Activated naive CD8-positive, alpha-beta T cell treated with anti-CD3 and anti-CD28 coated beads, Interleukin-2, amount 50 U/mL, for 16 hours (primary cell): ENCODE measurements at regions not wholly inside any gene's neighbourhood (a gene's known extent, or its start where the extent isn't known, plus 50 kb on each side); places are given as distances from the start of the nearest gene placed in this dataset.

ENCODE experiments used
- DNase-seq: peaks from one replicate; pipeline ENCODE4 v3.0.0-alpha.2; 2020; ENCODE audit warnings: low read depth, low spot score

DNA sequence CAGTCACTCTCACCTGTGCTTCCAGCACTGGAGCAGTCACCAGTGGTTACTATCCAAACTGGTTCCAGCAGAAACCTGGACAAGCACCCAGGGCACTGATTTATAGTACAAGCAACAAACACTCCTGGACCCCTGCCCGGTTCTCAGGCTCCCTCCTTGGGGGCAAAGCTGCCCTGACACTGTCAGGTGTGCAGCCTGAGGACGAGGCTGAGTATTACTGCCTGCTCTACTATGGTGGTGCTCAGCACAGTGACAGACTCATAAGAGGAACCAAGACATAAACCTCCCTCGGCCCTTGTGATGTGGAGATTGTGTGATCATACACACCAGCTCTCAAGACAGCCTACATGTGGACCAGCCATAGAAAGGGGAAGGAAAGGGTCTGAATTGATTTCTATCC lies 113.3 kb downstream of the ZNF280B start:
- no peak for DNase-seq

DNA sequence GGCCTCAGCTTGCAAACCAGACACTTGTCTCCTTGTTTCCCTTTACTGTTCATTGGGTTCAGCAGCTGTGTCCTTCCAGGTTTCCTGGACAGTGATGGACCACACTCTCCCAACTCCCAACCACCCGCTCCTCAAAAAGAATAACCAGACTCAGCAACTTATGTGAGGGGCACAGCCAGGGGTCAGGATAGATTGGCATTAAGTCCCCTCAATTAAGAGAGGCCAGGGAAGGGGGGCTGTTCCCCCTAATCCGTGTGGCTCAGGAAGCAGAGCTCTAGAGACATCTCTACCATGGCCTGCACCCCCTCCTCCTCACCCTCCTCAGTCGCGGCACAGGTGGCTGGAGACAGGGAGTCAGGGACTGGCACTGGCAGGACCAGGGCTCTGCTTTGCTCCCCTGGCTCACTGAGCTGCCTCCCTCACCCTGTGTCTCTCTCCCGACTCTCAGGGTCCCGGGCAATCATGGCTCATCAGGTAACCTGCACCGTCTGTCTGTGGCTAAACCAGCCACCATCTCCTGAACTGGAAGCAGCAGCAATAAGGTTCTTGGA lies 111.7 kb downstream of the ZNF280B start:
- no peak for DNase-seq

DNA sequence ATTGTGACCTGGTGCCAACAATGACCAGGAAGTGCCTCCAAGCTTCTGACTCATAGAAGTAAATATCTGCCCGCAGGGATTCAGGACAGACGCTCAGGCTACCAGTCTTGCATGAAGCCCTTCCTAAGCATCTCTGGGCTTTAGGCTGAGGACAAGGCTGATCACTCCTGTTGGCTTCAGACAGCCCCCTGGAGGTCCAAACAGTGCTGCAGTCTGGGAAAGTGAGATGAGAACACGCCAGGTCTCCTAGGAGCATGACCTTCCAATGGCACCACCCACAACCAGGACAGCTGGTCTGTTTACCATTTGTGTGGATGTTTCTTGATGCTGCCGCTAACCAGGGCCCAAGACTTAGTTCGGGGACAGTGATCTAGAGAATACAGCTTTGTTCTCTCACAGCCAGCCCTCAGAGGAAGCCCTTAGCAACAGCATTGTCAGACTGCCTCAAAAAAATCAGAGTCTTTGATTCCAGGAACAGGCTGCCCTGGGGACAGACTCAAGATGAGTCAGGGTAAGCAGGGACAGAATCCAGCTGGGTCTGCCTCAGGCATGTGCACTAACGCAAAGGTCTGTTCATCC lies 111.2 kb downstream of the ZNF280B start:
- no peak for DNase-seq

GRCh38 chr22:22397875-22398524 lies 110.5 kb downstream of the ZNF280B start:
- no peak for DNase-seq

DNA sequence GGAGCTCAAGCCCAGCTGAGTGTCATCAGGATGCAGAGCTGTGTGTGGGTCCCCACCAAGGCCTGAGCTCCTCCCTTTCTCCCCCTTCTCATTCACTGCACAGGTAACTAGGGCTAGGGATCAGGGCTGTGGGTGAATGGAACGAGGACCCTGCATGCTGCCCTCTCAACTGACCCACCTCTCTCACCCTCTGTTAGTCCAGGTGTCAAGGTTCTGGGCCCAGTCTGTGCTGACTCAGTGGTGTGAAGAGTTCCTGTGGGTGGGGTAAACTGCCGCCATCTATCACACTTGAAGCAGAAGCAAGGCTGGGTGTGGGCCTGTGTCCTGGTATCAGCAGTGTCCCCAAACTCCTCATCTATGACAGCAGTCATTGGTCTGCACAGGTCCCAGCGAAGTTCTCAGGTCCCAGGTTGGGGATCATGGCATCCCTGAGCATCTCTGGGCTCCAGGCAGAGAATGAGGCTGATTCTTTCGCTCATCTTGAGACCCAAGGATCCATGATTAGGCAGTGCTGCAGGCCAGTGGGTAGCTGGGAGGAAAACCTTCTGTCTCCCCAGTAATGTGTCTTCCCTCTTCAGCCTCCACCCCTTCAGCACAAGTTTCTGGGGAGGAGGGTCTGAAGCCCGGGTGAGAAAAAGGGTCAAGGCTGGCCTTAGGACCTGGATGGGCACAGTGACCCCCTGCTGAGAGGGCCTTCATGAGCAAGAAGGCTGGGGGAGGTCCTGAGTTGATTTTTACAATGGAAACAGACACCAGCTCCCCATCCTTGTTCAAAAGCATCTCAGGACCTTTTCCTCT lies 109.8 kb downstream of the ZNF280B start:
- DNase-seq: no peak

DNA sequence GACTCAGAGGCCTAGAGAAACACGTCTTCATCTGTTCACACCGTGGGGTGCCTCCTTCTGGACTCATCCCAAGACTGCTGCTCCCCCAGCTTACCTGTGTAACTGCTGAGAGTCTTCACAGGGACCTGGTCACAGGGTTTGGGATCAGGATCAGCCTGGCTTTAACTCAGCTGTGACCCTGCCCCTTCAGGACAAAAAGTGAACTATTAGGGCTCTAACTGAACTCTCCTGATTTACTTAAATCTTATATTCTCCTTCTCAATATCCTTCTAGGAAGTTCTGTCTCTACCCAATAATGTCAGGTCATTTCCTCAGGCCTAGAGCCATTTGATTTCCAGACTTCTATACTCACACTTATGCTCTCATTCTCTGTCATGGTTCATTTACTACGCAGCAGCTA lies 108.4 kb downstream of the ZNF280B start:
- no peak for DNase-seq

- DNase-seq: no peak
These were observed 107.6 kb downstream of the ZNF280B start for GRCh38 chr22:22400964-22401363.

DNA sequence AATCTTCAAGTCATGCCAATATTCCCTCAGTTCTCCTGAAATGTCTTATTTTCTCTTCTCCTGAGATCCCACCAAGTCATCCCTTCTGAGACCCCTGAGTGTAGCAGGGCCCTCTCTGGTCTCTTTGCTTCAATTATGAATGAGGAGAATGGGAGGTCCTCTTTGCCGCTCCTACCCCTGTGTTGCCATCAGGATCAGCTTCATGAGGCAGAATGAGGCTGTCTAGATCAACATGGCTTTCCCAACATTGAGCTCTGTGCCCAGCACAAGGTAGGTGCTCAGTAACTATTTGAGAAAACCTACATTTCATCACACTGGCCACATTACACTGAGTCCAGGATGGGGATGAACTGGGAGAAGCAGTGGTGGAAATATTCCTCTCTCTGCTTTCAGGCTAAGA lies 107.2 kb downstream of the ZNF280B start:
- DNase-seq: no peak

- no peak for DNase-seq
These were observed 105.2 kb downstream of the ZNF280B start for GRCh38 chr22:22403306-22403705.

- DNase-seq: no peak
These were observed 104.8 kb downstream of the ZNF280B start for GRCh38 chr22:22403771-22404170.

DNA sequence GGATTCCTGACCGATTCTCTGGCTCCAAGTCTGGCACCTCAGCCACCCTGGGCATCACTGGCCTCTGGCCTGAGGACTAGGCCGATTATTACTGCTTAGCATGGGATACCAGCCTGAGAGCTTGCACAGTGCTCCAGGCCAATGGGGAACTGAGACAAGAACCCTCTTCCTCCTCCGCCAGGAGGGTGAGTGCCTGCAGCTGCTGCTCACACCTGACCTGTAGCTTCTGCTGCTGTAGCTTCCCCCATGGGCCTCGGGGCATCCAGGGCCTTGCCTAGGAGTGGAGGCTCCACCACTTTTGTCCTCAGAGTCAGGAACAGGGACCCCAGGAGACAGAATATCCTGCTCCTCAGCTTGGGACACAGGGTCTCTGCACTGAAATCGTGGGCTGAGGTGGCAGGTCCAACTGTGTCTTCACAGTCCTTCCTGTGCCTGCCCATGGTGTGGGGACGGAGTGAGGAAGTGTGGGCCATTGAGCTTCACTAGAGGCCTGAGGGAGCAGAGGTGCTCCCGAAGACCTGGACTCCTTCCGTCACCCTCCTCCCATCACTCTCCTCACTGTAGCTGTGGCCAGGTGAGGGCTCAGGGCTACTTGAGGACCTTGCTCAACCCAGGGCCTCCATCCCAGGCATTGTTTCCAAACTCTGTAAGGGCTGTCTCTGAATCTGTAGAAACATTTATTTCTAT lies 103.8 kb downstream of the ZNF280B start:
- DNase-seq: no peak

DNA sequence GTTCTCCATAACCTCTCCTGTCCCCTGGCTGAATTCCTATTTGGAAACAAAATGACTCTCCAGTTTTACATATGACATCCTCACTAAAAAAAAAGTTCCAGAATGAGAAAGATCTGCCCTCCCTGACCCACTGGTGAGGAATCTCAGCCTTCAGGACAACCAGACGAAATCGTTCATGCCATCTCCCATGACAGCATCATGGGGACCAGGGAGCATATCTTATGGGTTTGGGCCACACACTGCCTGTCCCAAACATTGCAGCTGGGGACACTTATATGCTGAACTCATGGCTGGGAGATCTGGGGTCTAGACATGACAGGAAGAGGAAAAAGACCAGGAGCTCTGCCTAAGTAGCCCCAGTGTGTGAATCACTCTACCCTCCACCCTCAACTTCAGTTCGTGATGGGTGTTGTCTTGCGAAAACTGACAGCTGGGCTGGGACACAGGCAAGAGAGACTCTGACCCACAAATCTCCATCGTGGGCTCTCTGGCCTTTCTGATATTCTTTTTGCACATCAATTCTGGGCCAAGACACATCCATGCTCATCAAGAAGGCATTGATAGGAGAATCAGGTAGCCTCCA lies 102.0 kb downstream of the ZNF280B start:
- no peak for DNase-seq

DNA sequence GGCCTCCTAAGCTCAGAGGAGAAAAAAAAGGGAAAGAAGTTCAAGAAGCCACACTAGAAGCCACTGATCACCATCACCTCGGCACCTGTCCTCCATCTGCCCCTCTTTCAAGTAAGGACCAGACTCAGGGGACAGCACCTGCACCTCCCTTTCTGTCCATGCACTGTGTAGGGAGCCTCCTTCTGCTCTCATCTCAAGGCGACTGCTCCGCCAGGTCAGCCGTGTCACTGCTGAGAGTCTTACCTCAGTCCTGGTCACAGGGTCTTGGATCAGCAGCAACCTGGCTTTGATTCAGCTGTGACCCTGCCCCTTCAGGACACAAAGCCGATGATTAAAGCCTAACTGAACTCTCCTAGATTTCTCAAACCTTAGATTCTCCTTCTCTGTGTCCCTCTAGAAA lies 101.5 kb downstream of the ZNF280B start:
- DNase-seq: no peak

DNA sequence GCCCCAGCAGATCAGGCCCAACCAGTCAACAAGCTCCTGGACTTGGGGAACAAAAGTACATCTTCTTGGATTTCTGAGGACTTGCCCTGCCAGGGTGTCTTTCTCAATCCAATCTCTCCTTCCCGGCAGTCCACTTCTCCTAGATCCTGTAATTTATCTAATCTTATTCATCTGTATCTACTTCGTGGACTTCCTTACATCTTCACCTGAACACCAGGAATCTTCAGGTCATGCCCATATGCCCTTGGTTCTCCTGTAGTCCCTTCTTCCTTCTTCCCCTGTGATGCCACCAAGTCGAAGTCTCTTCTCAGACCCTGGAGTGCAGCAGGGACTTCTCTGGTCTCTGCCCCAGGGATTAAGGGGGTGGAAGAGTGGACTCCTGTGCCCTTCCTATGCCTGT lies 100.3 kb downstream of the ZNF280B start:
- no peak for DNase-seq

DNA sequence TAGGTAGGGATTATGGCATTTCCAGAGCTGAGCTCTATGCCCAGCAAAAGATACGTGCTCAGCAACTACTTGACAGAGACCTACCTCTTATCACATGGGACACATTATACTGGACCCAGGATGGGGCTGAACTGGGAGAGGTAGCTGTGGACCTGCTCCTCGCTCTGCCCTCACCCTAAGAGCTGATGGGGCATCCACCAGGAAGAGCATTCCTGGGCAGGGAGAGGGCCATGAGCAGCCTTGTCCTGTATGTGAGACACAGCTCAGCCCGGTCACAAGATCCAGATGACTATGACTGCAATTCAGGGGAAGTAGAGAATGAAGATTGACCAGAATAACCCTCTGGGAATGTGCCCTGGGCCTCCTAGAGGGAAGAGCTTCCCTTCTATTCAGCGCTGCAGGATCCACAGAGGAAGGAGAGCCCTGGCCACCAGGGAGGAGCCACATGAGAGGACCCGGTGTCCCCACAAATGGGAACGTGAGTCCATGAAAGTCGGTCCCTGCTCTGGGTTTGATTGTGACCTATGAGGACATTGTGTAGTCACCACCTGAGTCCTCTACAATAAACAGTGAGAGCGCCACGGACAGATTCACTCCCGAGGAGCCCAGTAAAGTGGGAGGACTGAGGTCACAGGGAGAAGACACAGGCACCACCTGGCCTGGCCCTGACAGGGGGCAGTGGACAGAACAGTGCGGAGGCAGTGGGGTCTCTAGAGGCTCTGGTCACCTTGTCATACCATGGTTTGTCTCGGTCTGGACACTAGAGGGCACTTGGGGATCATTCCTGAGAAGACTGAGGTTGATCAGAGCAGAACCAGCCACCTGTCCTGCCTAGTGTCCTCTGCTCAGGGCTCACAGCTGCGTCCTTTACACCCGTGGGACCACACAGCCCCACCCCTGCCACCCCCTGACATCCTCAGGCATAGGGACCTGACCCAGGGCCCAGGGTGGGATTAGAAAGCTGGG lies 99.5 kb downstream of the ZNF280B start:
- no peak for DNase-seq

DNA sequence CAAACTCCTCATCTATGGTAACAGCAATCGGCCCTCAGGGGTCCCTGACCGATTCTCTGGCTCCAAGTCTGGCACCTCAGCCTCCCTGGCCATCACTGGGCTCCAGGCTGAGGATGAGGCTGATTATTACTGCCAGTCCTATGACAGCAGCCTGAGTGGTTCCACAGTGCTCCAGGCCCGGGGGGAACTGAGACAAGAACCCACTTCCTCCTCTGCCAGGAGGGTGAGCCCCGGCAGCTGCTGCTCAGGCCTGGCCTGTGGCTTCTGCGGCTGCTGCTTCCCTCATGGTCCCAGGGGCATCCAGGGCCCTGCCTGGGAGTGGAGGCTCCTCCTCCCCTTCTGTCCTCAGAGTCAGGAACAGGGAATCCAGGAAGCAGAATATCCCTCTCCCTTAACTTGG lies 98.4 kb downstream of the ZNF280B start:
- no peak for DNase-seq

DNA sequence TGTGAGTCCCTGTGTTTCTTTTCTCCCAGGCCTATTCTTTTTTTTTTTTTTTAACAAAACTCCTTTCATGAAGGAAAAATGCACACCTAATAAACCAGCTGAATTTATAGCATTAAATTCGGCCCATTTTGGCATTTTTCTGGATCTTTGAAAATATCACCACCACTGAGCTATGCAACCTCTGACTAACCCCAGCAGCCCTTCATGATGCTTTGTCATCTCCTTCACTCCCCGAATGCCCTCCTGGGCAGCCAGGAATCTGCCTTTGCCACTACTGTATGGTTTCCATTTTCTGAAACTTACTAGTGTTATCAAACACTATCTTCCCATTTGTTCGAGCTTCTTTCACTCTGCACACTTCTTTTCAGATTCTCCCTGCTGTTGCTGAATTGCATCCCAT lies 97.9 kb downstream of the ZNF280B start:
- DNase-seq: no peak

GRCh38 chr22:22414266-22414665 lies 94.3 kb downstream of the ZNF280B start:
- no peak for DNase-seq

- DNase-seq: no peak
These were observed 90.9 kb downstream of the ZNF280B start for GRCh38 chr22:22417495-22418162.

- no peak for DNase-seq
These were observed 90.4 kb downstream of the ZNF280B start for GRCh38 chr22:22418163-22418549.
